Nephron progenitor cell (in vitro differentiated cells): ENCODE measurements at regions not wholly inside any gene's neighbourhood (a gene's known extent, or its start where the extent isn't known, plus 50 kb on each side); places are given as distances from the start of the nearest gene placed in this dataset.

Experiments
- DNase-seq: peaks from one replicate; pipeline ENCODE4 v3.0.0; 2021
- H3K27ac Mint-ChIP-seq: 2 replicates; pipeline ENCODE4 v1.8.0; 2021; ENCODE audit warnings: mild to moderate bottlenecking, moderate library complexity, mixed read lengths
- H3K27me3 Mint-ChIP-seq: 2 replicates; pipeline ENCODE4 v1.8.0; 2021; ENCODE audit warnings: mild to moderate bottlenecking, low read depth, mixed read lengths; ENCODE audit not compliant: poor library complexity
- H3K36me3 Mint-ChIP-seq: 2 replicates; pipeline ENCODE4 v1.8.0; 2021; ENCODE audit warnings: low read depth, mixed read lengths
- H3K4me1 Mint-ChIP-seq: 2 replicates; pipeline ENCODE4 v1.8.0; 2021; ENCODE audit warnings: mixed read lengths
- H3K4me3 Mint-ChIP-seq: 2 replicates; pipeline ENCODE4 v1.8.0; 2021; ENCODE audit warnings: mild to moderate bottlenecking, moderate library complexity, mixed read lengths
- H3K9me3 Mint-ChIP-seq: 2 replicates; pipeline ENCODE4 v1.8.0; 2021; ENCODE audit warnings: mild to moderate bottlenecking, moderate library complexity, mixed read lengths
- TF ChIP-seq, protein P1 (sequence below): fragments of 200-600 bp; sonication (generic); IDR thresholded peaks from 2 replicates; pipeline ENCODE4 v1.5.0; 2021; ENCODE audit warnings: antibody characterized with exemption

DNA sequence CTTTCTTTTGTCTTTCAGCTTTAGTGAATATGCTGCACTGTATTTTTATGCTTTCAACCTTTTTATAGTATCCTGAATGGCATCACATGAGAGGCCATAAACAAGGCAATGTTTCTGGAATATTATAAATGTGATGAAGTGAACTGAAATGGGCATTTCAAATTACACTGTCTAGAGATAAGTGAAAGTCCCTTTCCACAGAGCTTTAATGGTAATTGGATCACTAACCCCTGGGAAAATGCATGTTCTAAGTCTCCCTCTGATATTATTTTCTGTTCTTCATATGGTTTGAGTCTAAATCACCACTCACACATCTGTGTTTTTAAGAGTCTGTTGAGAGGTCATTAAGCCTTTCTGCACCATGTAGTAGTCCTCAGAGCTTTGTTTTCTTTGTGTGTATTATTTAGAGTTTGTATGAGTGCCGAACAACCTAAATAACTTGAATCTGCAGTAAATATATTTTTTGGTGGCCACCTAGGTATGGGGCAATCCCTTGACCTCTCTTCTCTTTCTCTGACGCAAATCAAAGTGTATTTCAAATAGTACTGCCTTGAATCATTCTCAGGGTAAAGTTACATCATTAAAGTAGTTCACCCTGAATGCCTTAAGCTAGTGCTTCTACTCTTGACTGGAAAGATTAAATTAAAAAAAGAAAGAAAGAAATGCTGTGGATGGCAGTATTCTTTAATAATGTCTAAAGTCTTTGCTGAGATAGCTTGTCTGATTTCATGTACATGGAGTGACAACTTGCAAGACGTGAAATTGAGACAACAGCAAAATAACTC is 1931.0 kb upstream of the CDH6 start:
- TF ChIP-seq, protein P1, sequence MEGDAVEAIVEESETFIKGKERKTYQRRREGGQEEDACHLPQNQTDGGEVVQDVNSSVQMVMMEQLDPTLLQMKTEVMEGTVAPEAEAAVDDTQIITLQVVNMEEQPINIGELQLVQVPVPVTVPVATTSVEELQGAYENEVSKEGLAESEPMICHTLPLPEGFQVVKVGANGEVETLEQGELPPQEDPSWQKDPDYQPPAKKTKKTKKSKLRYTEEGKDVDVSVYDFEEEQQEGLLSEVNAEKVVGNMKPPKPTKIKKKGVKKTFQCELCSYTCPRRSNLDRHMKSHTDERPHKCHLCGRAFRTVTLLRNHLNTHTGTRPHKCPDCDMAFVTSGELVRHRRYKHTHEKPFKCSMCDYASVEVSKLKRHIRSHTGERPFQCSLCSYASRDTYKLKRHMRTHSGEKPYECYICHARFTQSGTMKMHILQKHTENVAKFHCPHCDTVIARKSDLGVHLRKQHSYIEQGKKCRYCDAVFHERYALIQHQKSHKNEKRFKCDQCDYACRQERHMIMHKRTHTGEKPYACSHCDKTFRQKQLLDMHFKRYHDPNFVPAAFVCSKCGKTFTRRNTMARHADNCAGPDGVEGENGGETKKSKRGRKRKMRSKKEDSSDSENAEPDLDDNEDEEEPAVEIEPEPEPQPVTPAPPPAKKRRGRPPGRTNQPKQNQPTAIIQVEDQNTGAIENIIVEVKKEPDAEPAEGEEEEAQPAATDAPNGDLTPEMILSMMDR: no peak
- Mint-ChIP-seq H3K27me3 (peaks cover 3% of the 10 kb centered on the region), H3K4me1 (no peaks in the 10 kb centered on the region), H3K9me3 (no peaks in the 10 kb centered on the region), H3K36me3 (no peaks in the 10 kb centered on the region), H3K4me3 (no peak overlapping the region), H3K27ac (no peak overlapping the region)
- no peak for DNase-seq

DNA sequence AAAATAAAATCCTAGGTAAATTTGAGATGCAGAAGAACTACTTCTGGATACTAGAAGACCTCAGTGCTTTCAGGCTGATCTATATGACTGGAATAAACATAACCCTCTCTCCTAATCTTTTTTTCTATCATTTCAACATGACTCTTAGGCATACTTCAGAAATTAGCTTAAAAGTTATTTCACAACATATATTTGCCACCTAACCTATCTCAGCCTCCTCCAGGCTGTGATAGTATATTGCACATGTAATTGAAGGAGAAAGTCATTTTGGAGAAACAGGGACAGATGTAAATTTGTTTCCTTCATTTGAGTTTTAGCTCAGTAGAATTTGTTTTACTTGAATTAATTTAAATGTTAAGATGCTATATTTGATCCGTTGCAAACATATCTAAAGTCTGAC is 1932.3 kb upstream of the CDH6 start:
- Mint-ChIP-seq H3K4me1 (no peaks in the 10 kb centered on the region), H3K27me3 (peaks cover 3% of the 10 kb centered on the region), H3K4me3 (no peak overlapping the region), H3K27ac (no peak overlapping the region), H3K36me3 (no peaks in the 10 kb centered on the region), H3K9me3 (no peaks in the 10 kb centered on the region)
- DNase-seq: no peak
- TF ChIP-seq, protein P1: no peak

DNA sequence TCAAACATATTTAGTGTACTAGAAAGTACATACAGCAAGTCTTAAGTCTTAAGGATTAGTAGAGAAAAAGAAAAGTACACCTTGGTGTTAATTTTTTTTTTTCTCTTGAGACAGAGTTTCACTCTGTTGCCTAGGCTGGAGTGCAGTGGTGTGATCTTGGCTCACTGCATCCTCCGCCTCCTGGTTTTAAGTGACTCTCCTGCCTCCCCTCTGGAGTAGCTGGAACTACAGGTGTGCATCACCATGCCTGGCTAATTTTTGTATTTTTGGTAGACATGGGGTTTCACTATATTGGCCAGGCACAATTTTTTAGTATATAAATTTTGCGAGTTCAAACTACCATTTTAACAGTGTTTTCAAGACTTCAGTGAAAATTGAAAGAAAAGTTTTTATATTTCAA is 1941.1 kb upstream of the CDH6 start:
- no peaks in the 10 kb centered on the region for H3K27me3 Mint-ChIP-seq
- H3K4me1 Mint-ChIP-seq: no peaks in the 10 kb centered on the region
- H3K4me3 Mint-ChIP-seq: no peak overlapping the region
- H3K36me3 Mint-ChIP-seq: no peaks in the 10 kb centered on the region
- no peak for DNase-seq
- TF ChIP-seq, protein P1: no peak
- no peak overlapping the region for H3K27ac Mint-ChIP-seq
- H3K9me3 Mint-ChIP-seq: no peaks in the 10 kb centered on the region

DNA sequence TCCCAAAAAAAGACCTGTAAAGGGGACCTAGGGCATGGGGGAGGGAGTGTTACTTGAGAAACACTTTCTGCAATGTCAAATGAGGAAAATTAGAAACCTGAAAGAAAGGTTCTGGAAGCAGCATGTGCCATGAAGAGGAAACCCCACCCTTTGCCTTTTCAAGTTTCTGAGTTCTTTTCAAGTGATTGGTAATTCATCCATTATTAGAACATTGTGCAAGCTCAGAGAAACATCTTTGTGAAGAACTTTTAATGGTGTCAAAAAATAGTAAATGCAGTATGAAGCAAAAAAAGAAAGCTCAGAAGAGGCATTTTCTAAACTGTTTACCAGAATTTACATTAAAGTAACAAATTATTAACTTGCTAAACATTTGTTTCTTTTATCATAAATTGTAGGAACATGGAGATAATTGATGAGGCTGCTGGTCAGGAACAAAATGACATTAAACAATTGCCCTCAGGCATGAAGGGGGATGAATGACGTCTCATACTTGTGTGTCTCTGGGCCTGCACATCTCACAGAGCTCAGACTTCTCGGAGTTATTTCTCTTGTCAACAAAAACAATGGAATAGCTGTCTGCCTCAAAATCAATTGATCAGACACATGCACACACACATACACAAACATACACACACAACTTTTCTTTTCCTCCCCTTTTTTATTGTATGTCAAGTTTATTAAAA is 1946.0 kb upstream of the CDH6 start:
- no peak for DNase-seq
- H3K4me1 Mint-ChIP-seq: no peaks in the 10 kb centered on the region
- no peak overlapping the region for H3K4me3 Mint-ChIP-seq
- H3K36me3 Mint-ChIP-seq: no peaks in the 10 kb centered on the region
- H3K27ac Mint-ChIP-seq: no peak overlapping the region
- H3K27me3 Mint-ChIP-seq: no peaks in the 10 kb centered on the region
- H3K9me3 Mint-ChIP-seq: no peaks in the 10 kb centered on the region
- TF ChIP-seq, protein P1: no peak

DNA sequence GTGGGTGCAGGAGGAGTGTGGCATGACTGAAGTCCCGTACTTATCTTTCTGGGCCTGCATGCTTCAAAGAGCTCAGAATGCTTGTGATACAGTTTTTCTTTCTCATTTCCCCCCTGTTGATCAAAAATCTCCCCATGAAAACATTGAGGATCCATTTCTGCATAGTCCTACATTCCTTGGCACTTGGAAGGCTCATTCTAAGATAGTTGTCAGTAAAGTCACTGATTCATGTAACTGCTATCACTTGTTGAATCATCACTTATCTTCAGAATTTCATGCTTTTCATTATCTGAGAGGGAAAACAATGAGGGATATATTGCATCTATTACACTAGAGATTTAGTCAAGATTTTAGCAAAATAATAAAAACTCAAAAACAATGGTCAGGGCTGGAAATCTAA is 1953.1 kb upstream of the CDH6 start:
- Mint-ChIP-seq H3K27ac (no peak overlapping the region), H3K27me3 (no peaks in the 10 kb centered on the region), H3K36me3 (no peaks in the 10 kb centered on the region), H3K4me3 (no peak overlapping the region), H3K9me3 (no peaks in the 10 kb centered on the region), H3K4me1 (no peaks in the 10 kb centered on the region)
- DNase-seq: no peak
- TF ChIP-seq, protein P1: no peak
